Panc1 (cell line): ENCODE measurements at regions not wholly inside any gene's neighbourhood (a gene's known extent, or its start where the extent isn't known, plus 50 kb on each side); places are given as distances from the start of the nearest gene placed in this dataset.

Experiments used
- ATAC-seq: fragments of 200-7000 bp; cut with Tn5 transposase; 2 replicates; pipeline ENCODE4 v1.9.1; 2020; ENCODE audit warnings: mild to moderate bottlenecking, moderate library complexity
- BruUV-seq: library from RNA; stranded (reverse); fragments of 400-500 nt; replicated peaks from 2 replicates; lab custom pipeline; 2021; lab: Mats Ljungman, UMichigan
- CTCF ChIA-PET: fragments of 300-600 bp; sonication (Branson Sonifier 250); formaldehyde crosslinking; loops from one replicate; lab custom pipeline; 2022; ENCODE audit warnings: antibody characterized with exemption; lab: Charles Lee
- POLR2A ChIA-PET: fragments of 300-600 bp; sonication (Branson Sonifier 250); formaldehyde crosslinking; loops from one replicate; lab custom pipeline; 2022; ENCODE audit warnings: antibody characterized with exemption; lab: Charles Lee
- DNase-seq: peaks from one replicate; pipeline ENCODE4 v3.0.0-alpha.2; 2010; ENCODE audit warnings: low read depth, low spot score
- H3K27ac ChIP-seq: 2 replicates; pipeline ENCODE4 v1.5.1; 2011; ENCODE audit warnings: mild to moderate bottlenecking, low read length, inconsistent platforms
- H3K27me3 ChIP-seq: fragments of 200-500 bp; sonication (Bioruptor generic); 2 replicates; pipeline ENCODE4 v1.6.0; 2014; ENCODE audit warnings: low read length, inconsistent platforms; ENCODE audit not compliant: control insufficient read depth, insufficient read depth
- H3K36me3 ChIP-seq: fragments of 200-500 bp; sonication (Bioruptor generic); 2 replicates; pipeline ENCODE4 v1.5.1; 2014; ENCODE audit warnings: inconsistent platforms, mild to moderate bottlenecking, low read length, moderate library complexity; ENCODE audit not compliant: control insufficient read depth, insufficient read depth
- H3K4me1 ChIP-seq: 2 replicates; pipeline ENCODE4 v1.5.1; 2011; ENCODE audit warnings: inconsistent platforms, mild to moderate bottlenecking, low read length, moderate library complexity; ENCODE audit not compliant: control insufficient read depth, insufficient read depth
- H3K4me3 ChIP-seq, 2 experiments: 2 replicates each; pipeline ENCODE4 v1.5.1; 2011 to 2012; ENCODE audit warnings: low read depth in 2 of 2, low read length in 2 of 2, mild to moderate bottlenecking in 2 of 2, inconsistent platforms in 1 of 2, moderate library complexity in 1 of 2
- H3K9me3 ChIP-seq: fragments of 200-500 bp; sonication (Bioruptor generic); 2 replicates; pipeline ENCODE4 v1.5.1; 2014; ENCODE audit warnings: low read depth, mild to moderate bottlenecking, inconsistent platforms, low read length, moderate library complexity; ENCODE audit not compliant: control insufficient read depth, insufficient read depth
- CTCF ChIP-seq: fragments of 450-650 bp; IDR thresholded peaks from 2 replicates; pipeline ENCODE4 v1.5.1; 2017; ENCODE audit warnings: mild to moderate bottlenecking
- POLR2AphosphoS5 ChIP-seq: IDR thresholded peaks from 2 replicates; pipeline ENCODE4 v1.6.1; 2012; ENCODE audit warnings: mild to moderate bottlenecking, low read depth, low read length, moderate library complexity
- REST ChIP-seq, 2 experiments: IDR thresholded peaks; 2 replicates each; pipeline ENCODE4 v1.6.1; 2011 to 2012; ENCODE audit warnings: low read depth in 2 of 2, control low read depth in 1 of 2, low read length in 1 of 2, mild to moderate bottlenecking in 1 of 2, moderate library complexity in 1 of 2; ENCODE audit not compliant: insufficient read depth in 1 of 2
- SIN3A ChIP-seq: IDR thresholded peaks from 2 replicates; pipeline ENCODE4 v1.6.1; 2012; ENCODE audit warnings: low read depth, mild to moderate bottlenecking, low read length, moderate library complexity, borderline replicate concordance; ENCODE audit not compliant: insufficient read depth
- TCF7L2 ChIP-seq: IDR thresholded peaks from 2 replicates; pipeline ENCODE4 v1.6.1; 2011; ENCODE audit warnings: mild to moderate bottlenecking, low read depth, low read length, inconsistent platforms
- in situ Hi-C: cut with HindIII; loops from 2 replicates; pipeline ENCODE4 v1.10.0; 2016; ENCODE audit warnings: low sequenced_read_pairs, low pct_unique_long_range_greater_than_20kb
- intact Hi-C: fragments of 100-400 bp; cut with micrococcal nuclease; formaldehyde crosslinking; loops from one replicate; pipeline ENCODE4 v1.10.0; 2022; ENCODE audit not compliant: unreplicated experiment

- no TSS peak for BruUV-seq
- DNase-seq (no peak), ATAC-seq (no peak)
- POLR2A ChIA-PET, result no interaction called here
- TF ChIP-seq CTCF, result no peak
- in situ Hi-C loops, result no loop called here
- Histone ChIP-seq H3K4me3 (no peak overlapping the region), H3K27me3 (no peaks in the 10 kb centered on the region), H3K27ac (no peak overlapping the region), H3K4me1 (no peaks in the 10 kb centered on the region), H3K9me3 (no peaks in the 10 kb centered on the region), H3K36me3 (no peaks in the 10 kb centered on the region)
- CTCF ChIA-PET, result no interaction called here
- intact Hi-C loops, result no loop called here
Observed at GRCh38 chr9:22288661-22289060, 158.0 kb upstream of the DMRTA1 start.

GRCh38 chr9:22307013-22307711 is 139.5 kb upstream of the DMRTA1 start:
- DNase-seq (no peak), ATAC-seq (no peak)
- H3K27ac ChIP-seq, result no peak overlapping the region
- H3K4me3 ChIP-seq, result no peak overlapping the region
- H3K9me3 ChIP-seq, result no peaks in the 10 kb centered on the region
- TF ChIP-seq REST (IDR thresholded peaks at IDR 0.05; ENCODE audit: insufficient read depth in 1 of 2, low read depth in 2 of 2, low read length in 1 of 2), result no peak
- no peak for TF ChIP-seq TCF7L2
- no peak for TF ChIP-seq CTCF
- TF ChIP-seq POLR2AphosphoS5, result no peak
- TF ChIP-seq SIN3A, result no peak
- in situ Hi-C loops (no loop called here), intact Hi-C loops (no loop called here)
- H3K36me3 ChIP-seq, result no peaks in the 10 kb centered on the region
- ChIA-PET CTCF (no interaction called here), POLR2A (no interaction called here)
- H3K27me3 ChIP-seq, result no peaks in the 10 kb centered on the region
- no peaks in the 10 kb centered on the region for H3K4me1 ChIP-seq
- BruUV-seq, result no TSS peak
